Subcutaneous abdominal adipose tissue (tissue), 5 donors: ENCODE measurements at regions not wholly inside any gene's neighbourhood (a gene's known extent, or its start where the extent isn't known, plus 50 kb on each side); places are given as distances from the start of the nearest gene placed in this dataset.

Experiments used
- H3K27ac ChIP-seq: one replicate; pipeline ENCODE4 v1.7.0; 2013; ENCODE audit warnings: low read depth, mild to moderate bottlenecking, inconsistent platforms, low read length, moderate library complexity
- H3K27me3 ChIP-seq, 5 donors: one replicate each; pipeline ENCODE4 v1.7.0; 2013; ENCODE audit warnings: low read length in 5 of 5, inconsistent platforms in 1 of 5; ENCODE audit not compliant: control insufficient read depth in 5 of 5, insufficient read depth in 4 of 5
- H3K36me3 ChIP-seq, 5 donors: one replicate each; pipeline ENCODE4 v1.7.0; 2013; ENCODE audit warnings: low read length in 5 of 5; ENCODE audit not compliant: control insufficient read depth in 5 of 5, insufficient read depth in 5 of 5
- H3K4me1 ChIP-seq, 5 donors: one replicate each; pipeline ENCODE4 v1.7.0; 2013; ENCODE audit warnings: low read length in 5 of 5, mild to moderate bottlenecking in 3 of 5, moderate library complexity in 1 of 5; ENCODE audit not compliant: control insufficient read depth in 5 of 5, insufficient read depth in 5 of 5
- H3K4me3 ChIP-seq, 5 donors: one replicate each; pipeline ENCODE4 v1.7.0; 2013; ENCODE audit warnings: low read length in 5 of 5, low read depth in 1 of 5
- H3K9ac ChIP-seq, 5 donors: one replicate each; pipeline ENCODE4 v1.7.0; 2013; ENCODE audit warnings: low read length in 5 of 5, mild to moderate bottlenecking in 4 of 5, moderate library complexity in 3 of 5
- H3K9me3 ChIP-seq, 5 donors: one replicate each; pipeline ENCODE4 v1.7.0; 2013; ENCODE audit warnings: low read length in 5 of 5; ENCODE audit not compliant: control insufficient read depth in 5 of 5
- donor health status: healthy.
- donor health status: healthy.
- donor health status: healthy.
- donor health status: healthy.
- donor health status: healthy.

- Histone ChIP-seq H3K4me1 (no peaks in the 10 kb centered on the region), H3K36me3 (no peaks in the 10 kb centered on the region), H3K27ac (no peak overlapping the region), H3K9me3 (peaks cover 0 to 5% (median 5%) of the 10 kb centered on the region in 5 donors), H3K9ac (no peak overlapping the region), H3K4me3 (no peak overlapping the region), H3K27me3 (no peaks in the 10 kb centered on the region)
These were observed 714.2 kb downstream of the SLC6A15 start for GRCh38 chr12:84198294-84198946.

GRCh38 chr12:84191779-84192178, 720.8 kb downstream of the SLC6A15 start:
- H3K36me3 ChIP-seq = no peaks in the 10 kb centered on the region
- no peak overlapping the region for H3K9ac ChIP-seq
- H3K27ac ChIP-seq = no peak overlapping the region
- no peaks in the 10 kb centered on the region for H3K27me3 ChIP-seq
- no peak overlapping the region for H3K4me3 ChIP-seq
- peaks cover 0 to 12% (median 5%) of the 10 kb centered on the region in 5 donors for H3K9me3 ChIP-seq
- H3K4me1 ChIP-seq = no peaks in the 10 kb centered on the region

- no peak overlapping the region for H3K9ac ChIP-seq
- H3K27me3 ChIP-seq = no peaks in the 10 kb centered on the region
- H3K27ac ChIP-seq = no peak overlapping the region
These were observed 726.2 kb downstream of the SLC6A15 start for GRCh38 chr12:84186433-84186832.

GRCh38 chr12:84183576-84183975, 729.0 kb downstream of the SLC6A15 start:
- H3K27ac ChIP-seq = no peak overlapping the region
- H3K9me3 ChIP-seq = no peaks in the 10 kb centered on the region
- no peaks in the 10 kb centered on the region for H3K36me3 ChIP-seq
- H3K4me3 ChIP-seq = no peak overlapping the region
- H3K27me3 ChIP-seq = no peaks in the 10 kb centered on the region
- no peaks in the 10 kb centered on the region for H3K4me1 ChIP-seq
- H3K9ac ChIP-seq = no peak overlapping the region

More at GRCh38 chr12:84186433-84186832, 726.2 kb downstream of the SLC6A15 start:
- peaks cover 0 to 2% (median 0%) of the 10 kb centered on the region in 5 donors for H3K9me3 ChIP-seq
- no peaks in the 10 kb centered on the region for H3K4me1 ChIP-seq
- H3K36me3 ChIP-seq = no peaks in the 10 kb centered on the region
- no peak overlapping the region for H3K4me3 ChIP-seq

GRCh38 chr12:84174115-84174514, 738.5 kb downstream of the SLC6A15 start:
- no peaks in the 10 kb centered on the region for H3K4me1 ChIP-seq
- H3K36me3 ChIP-seq = no peaks in the 10 kb centered on the region
- no peak overlapping the region for H3K27ac ChIP-seq
- no peaks in the 10 kb centered on the region for H3K27me3 ChIP-seq
- no peak overlapping the region for H3K9ac ChIP-seq
- H3K4me3 ChIP-seq = no peak overlapping the region
- peaks cover 0 to 10% (median 0%) of the 10 kb centered on the region in 5 donors for H3K9me3 ChIP-seq

GRCh38 chr12:84172823-84173424, 739.7 kb downstream of the SLC6A15 start:
- no peaks in the 10 kb centered on the region for H3K27me3 ChIP-seq
- no peak overlapping the region for H3K27ac ChIP-seq
- no peak overlapping the region for H3K9ac ChIP-seq
- no peak overlapping the region for H3K4me3 ChIP-seq
- H3K36me3 ChIP-seq = no peaks in the 10 kb centered on the region
- H3K9me3 ChIP-seq = peaks cover 0 to 10% (median 0%) of the 10 kb centered on the region in 5 donors
- H3K4me1 ChIP-seq = no peaks in the 10 kb centered on the region

GRCh38 chr12:84166812-84167211, 745.8 kb downstream of the SLC6A15 start:
- Histone ChIP-seq H3K36me3 (no peaks in the 10 kb centered on the region), H3K4me1 (no peaks in the 10 kb centered on the region), H3K27ac (no peak overlapping the region), H3K9ac (no peak overlapping the region), H3K9me3 (no peaks in the 10 kb centered on the region), H3K4me3 (no peak overlapping the region), H3K27me3 (no peaks in the 10 kb centered on the region)

- Histone ChIP-seq H3K4me3 (no peak overlapping the region), H3K27me3 (no peaks in the 10 kb centered on the region), H3K27ac (no peak overlapping the region), H3K4me1 (no peaks in the 10 kb centered on the region), H3K9me3 (no peaks in the 10 kb centered on the region), H3K36me3 (no peaks in the 10 kb centered on the region), H3K9ac (no peak overlapping the region)
These were observed 746.5 kb downstream of the SLC6A15 start for GRCh38 chr12:84165998-84166571.

- Histone ChIP-seq H3K4me3 (no peak overlapping the region), H3K36me3 (no peaks in the 10 kb centered on the region), H3K27ac (no peak overlapping the region), H3K9me3 (no peaks in the 10 kb centered on the region), H3K27me3 (no peaks in the 10 kb centered on the region), H3K9ac (no peak overlapping the region), H3K4me1 (no peaks in the 10 kb centered on the region)
These were observed 751.3 kb downstream of the SLC6A15 start for GRCh38 chr12:84161296-84161695.

GRCh38 chr12:84159260-84159659, 753.3 kb downstream of the SLC6A15 start:
- no peak overlapping the region for H3K27ac ChIP-seq
- H3K9me3 ChIP-seq = no peaks in the 10 kb centered on the region
- no peak overlapping the region for H3K9ac ChIP-seq
- no peaks in the 10 kb centered on the region for H3K36me3 ChIP-seq
- H3K4me3 ChIP-seq = no peak overlapping the region
- no peaks in the 10 kb centered on the region for H3K4me1 ChIP-seq
- no peaks in the 10 kb centered on the region for H3K27me3 ChIP-seq
